Thymus (tissue), 11 donors: ENCODE measurements at regions not wholly inside any gene's neighbourhood (a gene's known extent, or its start where the extent isn't known, plus 50 kb on each side); places are given as distances from the start of the nearest gene placed in this dataset.

Experiments used
- DNase-seq, 9 donors: peaks; one replicate each; pipeline ENCODE4 v3.0.0-alpha.2; 2013; ENCODE audit warnings: low spot score in 9 of 9, low read depth in 6 of 9, missing footprints in 1 of 9
- H3K27ac ChIP-seq, 2 donors: one replicate each; pipeline ENCODE4 v1.5.1; 2013; ENCODE audit warnings: control low read depth in 1 of 2, low read depth in 1 of 2, low read length in 1 of 2, mild to moderate bottlenecking in 1 of 2, moderate library complexity in 1 of 2
- H3K27me3 ChIP-seq, 2 donors: one replicate each; pipeline ENCODE4 v1.5.1; 2013; ENCODE audit warnings: low read length in 1 of 2; ENCODE audit not compliant: control insufficient read depth in 2 of 2, insufficient read depth in 1 of 2
- H3K36me3 ChIP-seq, 2 donors: one replicate each; pipeline ENCODE4 v1.5.1; 2013; ENCODE audit warnings: low read length in 1 of 2, mild to moderate bottlenecking in 1 of 2, moderate library complexity in 1 of 2; ENCODE audit not compliant: control insufficient read depth in 2 of 2, insufficient read depth in 2 of 2
- H3K4me1 ChIP-seq, 2 donors: one replicate each; pipeline ENCODE4 v1.5.1; 2013; ENCODE audit warnings: low read length in 2 of 2; ENCODE audit not compliant: control insufficient read depth in 2 of 2, insufficient read depth in 2 of 2
- H3K4me3 ChIP-seq, 2 donors: one replicate each; pipeline ENCODE4 v1.5.1; 2013; ENCODE audit warnings: low read length in 2 of 2, control low read depth in 1 of 2, mild to moderate bottlenecking in 1 of 2
- H3K9me3 ChIP-seq, 2 donors: one replicate each; pipeline ENCODE4 v1.5.1; 2013; ENCODE audit warnings: low read length in 1 of 2, mild to moderate bottlenecking in 1 of 2; ENCODE audit not compliant: control insufficient read depth in 2 of 2, insufficient read depth in 1 of 2
- WGBS: extraction: QIAGEN DNeasy Blood & Tissue Kit; methylation state at CpG from one replicate; pipeline ENCODE4 v1.1.7; 2013; 5-methylcytosine and 5-hydroxymethylcytosine counted together
- donor health status: healthy.

DNA sequence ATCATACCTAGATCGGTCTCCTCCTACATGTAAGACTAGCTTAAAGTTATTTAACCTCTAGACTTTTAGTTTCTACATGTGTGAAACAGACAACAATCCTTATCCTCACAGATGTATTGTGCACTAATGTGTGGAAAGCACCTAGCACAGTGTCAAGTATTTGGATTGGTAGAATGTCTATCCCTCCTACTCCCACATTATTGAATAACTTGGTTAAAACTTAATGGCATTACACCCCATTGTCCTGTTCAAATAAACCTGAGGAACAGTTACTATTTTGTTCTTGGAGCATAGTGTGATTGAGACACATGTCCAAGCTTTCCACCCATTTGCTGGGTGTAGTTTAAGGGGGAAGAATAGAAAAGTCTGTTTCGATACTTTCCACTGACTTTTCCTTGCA, 208.8 kb upstream of the JUN start:
- WGBS = 95% methylated on average over 2 of the region's 2 CpGs
- no peaks in the 10 kb centered on the region for H3K36me3 ChIP-seq
- H3K27ac ChIP-seq = no peak overlapping the region
- DNase-seq = no peak
- H3K4me3 ChIP-seq = no peak overlapping the region
- H3K9me3 ChIP-seq = no peaks in the 10 kb centered on the region
- no peaks in the 10 kb centered on the region for H3K27me3 ChIP-seq
- H3K4me1 ChIP-seq = no peaks in the 10 kb centered on the region

DNA sequence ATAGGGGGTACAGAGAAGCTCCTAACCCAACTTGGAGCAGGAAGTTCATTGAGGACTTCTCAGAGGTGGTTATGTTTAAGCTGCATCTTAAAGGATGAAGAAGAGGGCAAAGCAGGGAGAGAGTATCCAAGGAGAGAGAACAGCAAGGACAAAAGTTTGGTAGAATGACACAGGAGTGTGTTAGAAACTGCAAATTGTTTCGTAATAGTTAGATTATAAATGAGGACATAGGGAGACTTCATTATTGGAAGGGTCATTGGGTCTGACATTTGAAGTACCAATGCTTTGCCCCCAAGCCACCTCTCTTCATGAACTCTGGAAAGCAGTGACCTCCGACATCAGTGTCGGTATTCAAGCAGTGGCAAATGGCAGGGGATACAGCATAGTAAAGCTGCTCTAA, 209.6 kb upstream of the JUN start:
- H3K36me3 ChIP-seq = no peaks in the 10 kb centered on the region
- DNase-seq = no peak
- no peak overlapping the region for H3K27ac ChIP-seq
- no peak overlapping the region for H3K4me3 ChIP-seq
- WGBS = 98% methylated on average over 3 of the region's 3 CpGs
- no peaks in the 10 kb centered on the region for H3K9me3 ChIP-seq
- H3K27me3 ChIP-seq = no peaks in the 10 kb centered on the region
- H3K4me1 ChIP-seq = no peaks in the 10 kb centered on the region

DNA sequence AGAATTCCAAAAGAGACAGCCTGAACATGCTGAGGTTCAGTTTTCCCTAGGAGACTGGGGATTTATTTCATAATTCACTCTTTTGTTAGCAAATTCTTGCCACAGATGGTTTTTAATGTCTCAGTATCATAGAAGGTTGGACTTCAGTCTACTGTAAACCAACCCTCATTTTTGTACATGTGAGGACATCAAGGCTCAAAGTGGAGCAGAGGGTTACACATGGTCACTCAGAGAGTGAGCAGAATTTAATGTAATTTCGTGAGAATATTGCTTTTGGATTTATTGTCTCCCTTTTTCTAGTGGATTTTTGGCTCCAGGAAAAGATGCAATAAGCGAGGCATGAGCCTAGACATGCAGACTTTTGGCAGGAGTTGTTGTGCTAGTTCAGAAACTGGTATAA, 210.8 kb upstream of the JUN start:
- H3K36me3 ChIP-seq = no peaks in the 10 kb centered on the region
- H3K27ac ChIP-seq = no peak overlapping the region
- no peaks in the 10 kb centered on the region for H3K4me1 ChIP-seq
- H3K27me3 ChIP-seq = no peaks in the 10 kb centered on the region
- WGBS = 94% methylated on average over 2 of the region's 2 CpGs
- DNase-seq = no peak
- H3K9me3 ChIP-seq = no peaks in the 10 kb centered on the region
- H3K4me3 ChIP-seq = no peak overlapping the region

DNA sequence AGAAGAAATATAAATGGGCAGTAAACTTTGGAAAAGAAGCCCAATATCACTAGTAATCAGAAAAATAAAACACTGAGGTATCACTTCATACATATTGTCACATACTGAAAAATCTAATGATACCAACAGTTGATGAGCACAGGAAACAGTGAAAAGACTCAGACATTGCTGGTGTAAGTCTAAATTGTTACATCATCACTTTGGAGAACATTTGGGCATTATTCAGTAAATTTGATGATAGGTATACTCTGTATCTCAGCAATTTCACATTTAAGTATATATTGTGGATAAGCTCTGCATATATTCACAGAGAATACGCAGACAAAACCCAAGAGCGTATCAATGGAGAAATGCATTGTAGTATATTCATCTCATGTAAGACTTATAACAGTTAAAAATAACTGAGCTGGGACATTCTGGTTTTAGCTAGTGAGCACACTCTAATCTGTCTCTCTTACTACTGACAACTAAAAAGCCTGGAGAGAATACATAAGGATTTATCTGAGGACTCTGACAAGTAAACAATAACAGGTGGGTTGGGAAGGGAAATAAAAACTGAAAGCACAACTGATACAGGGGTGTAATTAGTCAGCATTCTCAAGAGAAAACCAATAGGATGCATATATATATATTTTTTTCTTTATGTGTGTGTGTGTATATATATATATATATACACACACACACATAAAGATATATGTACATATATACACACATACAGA, 212.7 kb upstream of the JUN start:
- Histone ChIP-seq H3K9me3 (no peaks in the 10 kb centered on the region), H3K27ac (no peak overlapping the region), H3K4me1 (no peaks in the 10 kb centered on the region), H3K27me3 (no peaks in the 10 kb centered on the region), H3K36me3 (no peaks in the 10 kb centered on the region), H3K4me3 (no peak overlapping the region)
- DNase-seq = no peak
- WGBS = 100% methylated on average over 2 of the region's 2 CpGs

DNA sequence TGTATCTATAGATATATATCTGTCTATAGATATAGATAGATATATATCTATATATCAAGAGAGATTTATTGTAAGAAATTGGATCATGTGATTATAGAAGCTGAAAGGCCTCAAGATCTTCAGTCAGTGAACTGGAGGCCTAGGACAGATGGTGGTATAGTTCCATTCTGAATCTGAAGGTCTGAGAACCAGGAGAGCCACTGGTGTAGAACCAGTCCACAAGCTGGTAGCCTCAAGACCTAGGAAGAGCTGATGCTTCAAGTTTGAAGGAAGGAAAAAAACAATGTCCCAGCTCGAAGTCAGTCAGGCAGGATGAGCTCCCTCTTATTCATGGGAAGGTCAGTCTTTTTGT, 213.2 kb upstream of the JUN start:
- Histone ChIP-seq H3K4me3 (no peak overlapping the region), H3K27ac (no peak overlapping the region), H3K9me3 (no peaks in the 10 kb centered on the region), H3K36me3 (no peaks in the 10 kb centered on the region), H3K27me3 (no peaks in the 10 kb centered on the region), H3K4me1 (no peaks in the 10 kb centered on the region)
- no peak for DNase-seq
- 88% methylated on average over 1 of the region's 1 CpG for WGBS

DNA sequence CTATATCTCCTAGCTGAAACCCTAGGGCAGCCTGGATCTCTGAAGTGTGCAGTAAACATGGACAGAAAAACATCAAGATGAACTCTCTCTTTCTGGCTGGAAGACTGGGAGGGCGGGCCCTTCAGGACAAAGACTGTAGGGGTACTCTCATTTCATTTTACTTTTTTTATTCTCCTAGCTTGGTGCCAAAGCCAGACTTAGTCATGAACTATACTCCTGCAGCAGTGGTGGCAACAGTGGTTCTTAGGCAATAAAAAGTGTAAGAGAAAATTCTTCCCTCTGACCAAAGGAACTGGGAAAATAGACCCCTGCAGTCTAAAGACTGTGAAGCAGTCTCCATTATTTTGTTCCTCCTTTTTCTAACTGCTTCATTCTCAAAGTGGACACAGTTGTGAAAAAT, 213.8 kb upstream of the JUN start:
- 97% methylated on average over 1 of the region's 1 CpG for WGBS
- no peaks in the 10 kb centered on the region for H3K36me3 ChIP-seq
- H3K27ac ChIP-seq = no peak overlapping the region
- no peaks in the 10 kb centered on the region for H3K27me3 ChIP-seq
- no peaks in the 10 kb centered on the region for H3K9me3 ChIP-seq
- DNase-seq = no peak
- no peak overlapping the region for H3K4me3 ChIP-seq
- H3K4me1 ChIP-seq = no peaks in the 10 kb centered on the region

DNA sequence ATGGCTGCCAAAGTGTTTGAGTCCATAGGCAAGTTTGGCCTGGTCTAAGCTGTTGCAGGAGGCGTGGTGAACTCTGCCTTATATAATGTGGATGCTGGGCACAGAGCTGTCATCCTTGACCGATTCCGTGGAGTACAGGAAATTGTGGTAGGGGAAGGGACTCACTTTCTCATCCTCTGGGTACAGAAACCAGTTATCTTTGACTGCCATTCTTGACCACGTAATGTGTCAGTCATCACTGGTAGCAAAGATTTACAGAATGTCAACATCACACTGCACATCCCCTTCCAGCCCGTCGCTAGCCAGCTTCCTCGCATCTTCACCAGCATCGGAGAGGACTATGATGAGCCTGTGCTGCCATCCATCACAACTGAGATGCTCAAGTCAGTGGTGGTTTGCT, 215.8 kb upstream of the JUN start:
- H3K27me3 ChIP-seq = no peaks in the 10 kb centered on the region
- H3K4me1 ChIP-seq = no peaks in the 10 kb centered on the region
- H3K27ac ChIP-seq = no peak overlapping the region
- H3K36me3 ChIP-seq = no peaks in the 10 kb centered on the region
- no peak for DNase-seq
- WGBS = 72% methylated on average over 8 of the region's 8 CpGs
- H3K9me3 ChIP-seq = no peaks in the 10 kb centered on the region
- no peak overlapping the region for H3K4me3 ChIP-seq

DNA sequence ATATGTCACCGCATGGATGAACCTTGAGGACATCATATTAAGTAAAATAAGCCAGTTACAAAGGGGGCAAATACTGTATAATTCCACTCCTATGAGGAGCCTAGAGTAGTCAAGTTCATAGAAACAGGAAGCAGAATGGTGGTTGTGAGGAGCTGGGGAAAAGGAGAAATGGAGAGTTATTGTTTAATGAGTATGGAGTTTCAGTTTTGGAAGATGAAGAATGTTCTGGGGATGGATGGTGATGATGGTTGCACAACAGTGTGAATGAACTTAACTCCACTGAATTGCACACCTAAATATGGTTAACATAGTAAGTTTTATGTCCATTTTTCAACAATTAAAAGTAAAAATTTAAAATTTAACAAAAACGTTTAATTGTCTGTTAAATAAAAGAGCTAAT, 220.9 kb upstream of the JUN start:
- no peak for DNase-seq
- Histone ChIP-seq H3K27ac (no peak overlapping the region), H3K4me1 (peaks cover 0 to 15% of the 10 kb centered on the region in 2 donors), H3K27me3 (no peaks in the 10 kb centered on the region), H3K36me3 (no peaks in the 10 kb centered on the region), H3K4me3 (no peak overlapping the region), H3K9me3 (no peaks in the 10 kb centered on the region)
- WGBS = 97% methylated on average over 2 of the region's 2 CpGs

DNA sequence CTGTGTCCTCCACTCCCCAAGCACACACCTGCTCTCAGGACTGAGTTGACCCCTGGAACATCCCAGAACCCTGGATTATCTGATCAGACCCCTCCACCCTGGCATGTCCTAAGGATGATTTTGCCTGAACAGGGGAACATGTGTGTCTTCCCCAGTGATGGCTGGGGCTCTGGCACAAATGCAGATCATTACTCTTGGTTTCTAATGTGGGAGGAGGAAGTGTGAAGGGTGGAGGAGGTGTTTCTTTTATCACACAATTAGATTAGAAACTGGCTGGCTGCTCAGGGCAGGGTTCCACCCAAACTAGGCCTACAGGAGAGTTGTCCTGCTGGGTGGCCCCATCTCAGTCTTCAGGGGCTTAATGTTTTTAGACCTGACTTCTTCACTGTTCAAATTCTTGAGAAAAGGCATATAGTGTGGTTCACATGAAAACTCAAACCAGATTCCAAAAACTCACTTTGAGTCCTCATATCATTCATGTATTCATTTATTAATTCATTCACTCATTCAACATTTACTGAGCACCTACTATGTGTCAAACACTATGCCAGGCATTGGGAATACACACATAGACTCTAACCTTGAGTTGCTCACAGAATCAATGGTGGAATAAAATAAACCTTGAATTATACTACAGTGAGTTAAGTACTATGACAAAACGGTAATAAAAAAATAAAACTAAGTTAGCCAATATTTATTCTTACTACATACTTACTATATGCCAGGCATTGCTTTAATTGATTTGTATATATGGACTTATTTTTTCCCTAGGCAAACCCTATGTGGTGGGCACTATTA, 221.8 kb upstream of the JUN start:
- WGBS = 97% methylated on average over 1 of the region's 1 CpG
- Histone ChIP-seq H3K9me3 (no peaks in the 10 kb centered on the region), H3K4me1 (peaks cover 0 to 15% of the 10 kb centered on the region in 2 donors), H3K4me3 (no peak overlapping the region), H3K36me3 (no peaks in the 10 kb centered on the region), H3K27ac (no peak overlapping the region), H3K27me3 (no peaks in the 10 kb centered on the region)
- DNase-seq = no peak
